GM18517 (cell line): ENCODE measurements at regions not wholly inside any gene's neighbourhood (a gene's known extent, or its start where the extent isn't known, plus 50 kb on each side); places are given as distances from the start of the nearest gene placed in this dataset.
"Not testable (repeated sequence)": the region's sequence is repeated elsewhere in the genome, so short reads cannot be mapped to it uniquely, and the experiment has no call there.

Experiments used
- ATAC-seq: cut with Tn5 transposase; IDR thresholded peaks from one replicate; pipeline ENCODE4 v1.9.1; 2021; ENCODE audit warnings: mild to moderate bottlenecking, moderate library complexity; ENCODE audit not compliant: unreplicated experiment

- ATAC-seq: no peak
These were observed 365.0 kb downstream of the MAT2B start for GRCh38 chr5:163870441-163870840.

GRCh38 chr5:163874431-163874830, 369.0 kb downstream of the MAT2B start:
- ATAC-seq: no peak

- not testable (repeated sequence) for ATAC-seq
These were observed 369.5 kb downstream of the MAT2B start for GRCh38 chr5:163874912-163875311.

- ATAC-seq: no peak
These were observed 372.4 kb downstream of the MAT2B start for GRCh38 chr5:163877865-163878264.

GRCh38 chr5:163878490-163878889, 373.1 kb downstream of the MAT2B start:
- no peak for ATAC-seq

GRCh38 chr5:163880302-163880701, 374.9 kb downstream of the MAT2B start:
- ATAC-seq: no peak

- ATAC-seq: no peak
These were observed 379.7 kb downstream of the MAT2B start for GRCh38 chr5:163885117-163885516.

GRCh38 chr5:163887854-163888253, 382.4 kb downstream of the MAT2B start:
- ATAC-seq: no peak

- no peak for ATAC-seq
These were observed 382.9 kb downstream of the MAT2B start for GRCh38 chr5:163888366-163888765.

- ATAC-seq: no peak
These were observed 383.9 kb downstream of the MAT2B start for GRCh38 chr5:163889369-163889768.

GRCh38 chr5:163890261-163890660, 384.8 kb downstream of the MAT2B start:
- ATAC-seq: no peak

- no peak for ATAC-seq
These were observed 387.9 kb downstream of the MAT2B start for GRCh38 chr5:163893281-163893680.

- no peak for ATAC-seq
These were observed 389.2 kb downstream of the MAT2B start for GRCh38 chr5:163894645-163895044.

- ATAC-seq: no peak
These were observed 393.5 kb downstream of the MAT2B start for GRCh38 chr5:163898873-163899272.

- not testable (repeated sequence) for ATAC-seq
These were observed 402.4 kb downstream of the MAT2B start for GRCh38 chr5:163907783-163908182.

GRCh38 chr5:163908253-163908652, 402.8 kb downstream of the MAT2B start:
- ATAC-seq: no peak

GRCh38 chr5:163910226-163910625, 404.8 kb downstream of the MAT2B start:
- no peak for ATAC-seq

- no peak for ATAC-seq
These were observed 406.6 kb downstream of the MAT2B start for GRCh38 chr5:163912046-163912445.

GRCh38 chr5:163913548-163913947, 408.1 kb downstream of the MAT2B start:
- no peak for ATAC-seq

- ATAC-seq: peak; percentile 47
These were observed 409.5 kb downstream of the MAT2B start for GRCh38 chr5:163914910-163915309.

- peak; percentile 68 for ATAC-seq
These were observed 410.1 kb downstream of the MAT2B start for GRCh38 chr5:163915481-163915961.

- peak; percentile 86 for ATAC-seq
These were observed 411.0 kb downstream of the MAT2B start for GRCh38 chr5:163916376-163916775.

GRCh38 chr5:163916861-163917260, 411.4 kb downstream of the MAT2B start:
- no peak for ATAC-seq

GRCh38 chr5:163917747-163918146, 412.3 kb downstream of the MAT2B start:
- ATAC-seq: no peak
